B cell (primary cell): ENCODE measurements at regions not wholly inside any gene's neighbourhood (a gene's known extent, or its start where the extent isn't known, plus 50 kb on each side); places are given as distances from the start of the nearest gene placed in this dataset.

Source experiments
- ATAC-seq: fragments of 200-7000 bp; cut with Tn5 transposase; one replicate; pipeline ENCODE4 v1.10.0; 2021; ENCODE audit warnings: low read depth, mild to moderate bottlenecking, moderate number of reproducible peaks, moderate library complexity
- CTCF ChIA-PET: fragments of 350-600 bp; sonication (Branson Sonifier 250); formaldehyde crosslinking; loops from one replicate; lab custom pipeline; 2021; ENCODE audit warnings: antibody characterized with exemption, inconsistent platforms; lab: Charles Lee
- POLR2A ChIA-PET: fragments of 350-600 bp; sonication (Branson Sonifier 250); formaldehyde crosslinking; loops from one replicate; lab custom pipeline; 2021; ENCODE audit warnings: antibody characterized with exemption; lab: Charles Lee
- DNase-seq: peaks from one replicate; pipeline ENCODE4 v3.0.0; 2013
- H2AFZ ChIP-seq: 2 replicates; pipeline ENCODE4 v1.6.1; 2012; ENCODE audit warnings: mild to moderate bottlenecking, low read depth, low read length; ENCODE audit not compliant: insufficient read depth, poor library complexity, severe bottlenecking
- H3K27ac ChIP-seq, 2 donors: 1 replicate in 1 of 2; 2 replicates in 1 of 2; pipeline ENCODE4 v1.5.1; 2012 to 2013; ENCODE audit warnings: low read length in 2 of 2, mild to moderate bottlenecking in 2 of 2, moderate library complexity in 1 of 2
- H3K27me3 ChIP-seq, 4 experiments: fragments of 200-600 bp in 1 of 4; sonication (generic) in 1 of 4; replicated peaks in 1 of 4; 1 replicate in 2 of 4; 2 replicates in 2 of 4; pipeline versions ENCODE4 v1.6.1 to v1.7.0; 2013 to 2016; ENCODE audit warnings: low read length in 3 of 4, mild to moderate bottlenecking in 2 of 4, mixed read lengths in 1 of 4, moderate library complexity in 1 of 4; ENCODE audit not compliant: insufficient read depth in 4 of 4, control insufficient read depth in 3 of 4; ENCODE audit errors: control extremely low read depth in 1 of 4
- H3K36me3 ChIP-seq, 2 experiments: replicated peaks in 1 of 2; 1 replicate in 1 of 2; 2 replicates in 1 of 2; pipeline versions ENCODE4 v1.6.1 to v1.7.1; 2013; ENCODE audit warnings: low read length in 1 of 2; ENCODE audit not compliant: insufficient read depth in 2 of 2, control insufficient read depth in 1 of 2; ENCODE audit errors: control extremely low read depth in 1 of 2, extremely low read depth in 1 of 2
- H3K4me1 ChIP-seq, 2 donors: fragments of 200-600 bp in 1 of 2; sonication (generic) in 1 of 2; 1 replicate in 1 of 2; 2 replicates in 1 of 2; pipeline versions ENCODE4 v1.5.1 to v1.6.1; 2013 to 2017; ENCODE audit warnings: low read length in 2 of 2; ENCODE audit not compliant: control insufficient read depth in 2 of 2, insufficient read depth in 2 of 2
- H3K4me2 ChIP-seq: replicated peaks from 2 replicates; pipeline ENCODE3; 2012; ENCODE audit warnings: mild to moderate bottlenecking, low read depth, low read length; ENCODE audit not compliant: poor library complexity, severe bottlenecking
- H3K4me3 ChIP-seq, 5 experiments: fragments of 200-600 bp in 1 of 5; sonication (generic) in 1 of 5; 1 replicate in 3 of 5; 2 replicates in 2 of 5; pipeline versions ENCODE4 v1.5.1 to v1.7.0; 2011 to 2016; ENCODE audit warnings: low read length in 4 of 5, mild to moderate bottlenecking in 4 of 5, low read depth in 2 of 5, control low read depth in 1 of 5, moderate library complexity in 1 of 5; ENCODE audit not compliant: insufficient read depth in 1 of 5; ENCODE audit errors: control extremely low read depth in 1 of 5, extremely low read depth in 1 of 5
- H3K79me2 ChIP-seq: fragments of 200-600 bp; sonication (generic); one replicate; pipeline ENCODE4 v1.6.0; 2016; ENCODE audit warnings: low read length; ENCODE audit not compliant: control insufficient read depth, insufficient read depth
- H3K9ac ChIP-seq: fragments of 200-600 bp; sonication (generic); 2 replicates; pipeline ENCODE4 v1.6.1; 2017; ENCODE audit warnings: mild to moderate bottlenecking, low read length, moderate library complexity
- H3K9me3 ChIP-seq, 3 donors: one replicate each; pipeline versions ENCODE4 v1.6.1 to v1.7.1; 2013; ENCODE audit warnings: low read length in 2 of 3; ENCODE audit not compliant: control insufficient read depth in 2 of 3, insufficient read depth in 1 of 3; ENCODE audit errors: control extremely low read depth in 1 of 3
- H4K20me1 ChIP-seq: 2 replicates; pipeline ENCODE4 v1.6.0; 2012; ENCODE audit warnings: mild to moderate bottlenecking, low read length; ENCODE audit not compliant: insufficient read depth, control insufficient read depth, poor library complexity, severe bottlenecking
- H3K27ac Mint-ChIP-seq: one replicate; pipeline ENCODE4 v1.8.0; 2021; ENCODE audit warnings: mixed read lengths
- H3K27me3 Mint-ChIP-seq: one replicate; pipeline ENCODE4 v1.8.0; 2021; ENCODE audit warnings: mixed read lengths
- H3K4me1 Mint-ChIP-seq: one replicate; pipeline ENCODE4 v1.8.0; 2021; ENCODE audit warnings: mixed read lengths
- H3K4me3 Mint-ChIP-seq: one replicate; pipeline ENCODE4 v1.8.0; 2021; ENCODE audit warnings: mixed read lengths
- H3K9me3 Mint-ChIP-seq: one replicate; pipeline ENCODE4 v1.8.0; 2022; ENCODE audit warnings: mixed read lengths; ENCODE audit not compliant: insufficient read depth
- EZH2 ChIP-seq: IDR thresholded peaks from 2 replicates; pipeline ENCODE4 v1.6.1; 2012; ENCODE audit warnings: borderline replicate concordance, low read depth, mild to moderate bottlenecking, moderate library complexity, low read length; ENCODE audit not compliant: insufficient read depth, poor library complexity, severe bottlenecking
- WGBS: methylation state at CpG from one replicate; pipeline ENCODE4 v1.1.5; 2013; ENCODE audit warnings: missing lambda C conversion rate; ENCODE audit not compliant: insufficient coverage; 5-methylcytosine and 5-hydroxymethylcytosine counted together
- intact Hi-C: fragments of 100-400 bp; cut with micrococcal nuclease; formaldehyde crosslinking; loops from one replicate; pipeline ENCODE4 v1.10.0; 2022
- TF ChIP-seq, protein P1 (sequence below): fragments of 200-600 bp; IDR thresholded peaks from one replicate; pipeline ENCODE4 v1.8.0; 2022; ENCODE audit warnings: antibody characterized with exemption, mild to moderate bottlenecking

DNA sequence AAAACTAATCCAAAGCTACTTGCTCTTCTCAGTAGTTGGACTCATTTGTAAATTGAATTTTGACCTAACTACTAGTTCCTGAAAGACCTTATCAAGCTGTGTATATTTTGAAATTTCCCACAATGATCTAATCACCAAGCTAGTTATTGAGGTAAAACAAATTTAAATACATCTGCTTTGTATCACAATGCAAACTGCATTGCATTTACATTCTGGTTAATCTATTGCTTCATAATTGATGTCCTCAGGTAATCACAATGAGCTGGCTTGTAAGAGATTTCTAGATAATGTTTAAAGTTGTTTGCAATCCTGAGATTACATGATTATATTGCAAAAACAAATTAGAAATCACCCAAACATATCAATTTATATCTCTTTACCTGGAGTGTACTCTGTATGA, 848.8 kb downstream of the HACE1 start:
- ChIA-PET CTCF (interaction anchor here (0.7 kb wide), 1 partner anchor 186 kb away, joined by 3 read pairs; no protein-coding TSS in a partner anchor), POLR2A (no interaction called here)
- Histone ChIP-seq H3K36me3 (no peaks in the 10 kb centered on the region), H3K4me1 (no peaks in the 10 kb centered on the region), H3K27me3 (no peaks in the 10 kb centered on the region), H2AFZ (no peak overlapping the region), H4K20me1 (no peaks in the 10 kb centered on the region), H3K4me2 (no peak overlapping the region), H3K9me3 (no peaks in the 10 kb centered on the region), H3K79me2 (no peaks in the 10 kb centered on the region), H3K4me3 (no peak overlapping the region), H3K27ac (no peak overlapping the region), H3K9ac (no peak overlapping the region)
- DNase-seq (no peak), ATAC-seq (no peak)
- H3K4me1 Mint-ChIP-seq, result no peaks in the 10 kb centered on the region
- no peaks in the 10 kb centered on the region for H3K27me3 Mint-ChIP-seq
- intact Hi-C loops, result no loop called here
- H3K27ac Mint-ChIP-seq, result no peak overlapping the region
- no peaks in the 10 kb centered on the region for H3K9me3 Mint-ChIP-seq
- H3K4me3 Mint-ChIP-seq, result no peak overlapping the region
- TF ChIP-seq, protein P1, sequence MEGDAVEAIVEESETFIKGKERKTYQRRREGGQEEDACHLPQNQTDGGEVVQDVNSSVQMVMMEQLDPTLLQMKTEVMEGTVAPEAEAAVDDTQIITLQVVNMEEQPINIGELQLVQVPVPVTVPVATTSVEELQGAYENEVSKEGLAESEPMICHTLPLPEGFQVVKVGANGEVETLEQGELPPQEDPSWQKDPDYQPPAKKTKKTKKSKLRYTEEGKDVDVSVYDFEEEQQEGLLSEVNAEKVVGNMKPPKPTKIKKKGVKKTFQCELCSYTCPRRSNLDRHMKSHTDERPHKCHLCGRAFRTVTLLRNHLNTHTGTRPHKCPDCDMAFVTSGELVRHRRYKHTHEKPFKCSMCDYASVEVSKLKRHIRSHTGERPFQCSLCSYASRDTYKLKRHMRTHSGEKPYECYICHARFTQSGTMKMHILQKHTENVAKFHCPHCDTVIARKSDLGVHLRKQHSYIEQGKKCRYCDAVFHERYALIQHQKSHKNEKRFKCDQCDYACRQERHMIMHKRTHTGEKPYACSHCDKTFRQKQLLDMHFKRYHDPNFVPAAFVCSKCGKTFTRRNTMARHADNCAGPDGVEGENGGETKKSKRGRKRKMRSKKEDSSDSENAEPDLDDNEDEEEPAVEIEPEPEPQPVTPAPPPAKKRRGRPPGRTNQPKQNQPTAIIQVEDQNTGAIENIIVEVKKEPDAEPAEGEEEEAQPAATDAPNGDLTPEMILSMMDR, result no peak

DNA sequence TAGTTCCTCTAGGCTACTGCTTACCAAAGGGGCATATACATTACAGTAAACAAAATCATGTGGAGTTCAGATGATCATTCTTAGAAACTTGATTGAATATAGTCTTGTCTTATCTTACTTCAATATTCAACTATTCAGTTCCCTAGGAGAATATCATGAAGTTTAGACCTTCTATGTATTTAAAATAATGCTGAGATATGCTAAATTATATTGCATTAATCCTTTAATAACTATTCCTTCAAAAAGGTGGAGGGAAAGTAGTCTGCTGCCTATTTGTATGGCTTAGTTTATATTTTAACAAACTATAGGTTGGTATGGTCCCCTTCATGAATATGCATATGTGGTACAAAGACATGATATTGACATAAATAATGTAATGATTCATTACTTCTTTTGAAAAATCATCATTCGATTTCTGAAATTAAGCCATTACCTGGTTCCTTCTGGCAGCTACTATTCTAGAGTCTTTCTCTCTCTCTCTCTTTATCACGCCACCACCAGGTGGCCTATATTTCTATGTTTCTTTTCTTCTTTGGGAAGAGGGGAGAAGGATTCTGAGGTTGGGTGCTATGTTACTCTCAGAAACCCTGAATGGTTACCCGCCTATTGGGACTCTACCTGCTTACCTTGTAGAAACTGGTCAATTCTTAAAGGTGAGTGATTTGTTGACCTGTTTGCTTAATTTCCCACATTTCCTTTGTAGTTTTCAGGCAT, 855.8 kb downstream of the HACE1 start:
- ATAC-seq (no peak), DNase-seq (no peak)
- POLR2A ChIA-PET, result no interaction called here
- H3K4me3 Mint-ChIP-seq, result no peak overlapping the region
- no peaks in the 10 kb centered on the region for H4K20me1 ChIP-seq
- H3K79me2 ChIP-seq, result no peaks in the 10 kb centered on the region
- no peak overlapping the region for H3K4me2 ChIP-seq
- H3K4me1 Mint-ChIP-seq, result no peaks in the 10 kb centered on the region
- H3K36me3 ChIP-seq, result no peaks in the 10 kb centered on the region
- CTCF ChIA-PET, result no interaction called here
- TF ChIP-seq EZH2, result no peak
- TF ChIP-seq, protein P1, result no peak
- no peak overlapping the region for H3K9ac ChIP-seq
- H3K27ac ChIP-seq, result no peak overlapping the region
- no CpG with 5 or more reads among the region's 3 CpGs for WGBS
- no peak overlapping the region for H3K4me3 ChIP-seq
- H2AFZ ChIP-seq, result no peak overlapping the region
- H3K27ac Mint-ChIP-seq, result no peak overlapping the region
- H3K4me1 ChIP-seq, result no peaks in the 10 kb centered on the region
- H3K9me3 Mint-ChIP-seq, result no peaks in the 10 kb centered on the region
- H3K9me3 ChIP-seq, result no peaks in the 10 kb centered on the region
- intact Hi-C loops, result no loop called here
- no peaks in the 10 kb centered on the region for H3K27me3 Mint-ChIP-seq
- no peaks in the 10 kb centered on the region for H3K27me3 ChIP-seq
